ENCODE measurements at regions not wholly inside any gene's neighbourhood (a gene's known extent, or its start where the extent isn't known, plus 50 kb on each side); places are given as distances from the start of the nearest gene placed in this dataset.

DNA sequence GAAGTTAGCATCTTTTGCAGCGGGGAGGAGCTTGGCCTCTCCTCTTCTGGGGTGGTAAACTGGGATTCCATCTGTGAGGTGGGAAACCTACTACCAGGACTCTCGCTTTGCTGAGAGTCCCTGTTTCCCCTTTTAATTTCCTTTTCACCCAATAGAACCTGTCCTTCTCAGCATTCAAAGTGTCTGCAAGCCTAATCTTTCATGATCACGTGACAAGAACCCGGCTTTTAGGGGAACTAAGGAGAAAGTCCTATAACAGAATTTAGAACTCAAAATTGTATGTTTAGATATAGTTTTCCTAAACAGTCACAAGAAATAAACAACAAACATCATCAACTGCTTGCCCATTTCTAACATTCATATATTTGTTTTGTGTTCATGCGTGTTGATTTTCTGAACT, 103.6 kb upstream of the CDH19 start:
- DNase-seq (ENCODE audit: low spot score) (no peak), ATAC-seq (ENCODE audit: low FRiP score) (no peak)
- TF ChIP-seq, protein P1, sequence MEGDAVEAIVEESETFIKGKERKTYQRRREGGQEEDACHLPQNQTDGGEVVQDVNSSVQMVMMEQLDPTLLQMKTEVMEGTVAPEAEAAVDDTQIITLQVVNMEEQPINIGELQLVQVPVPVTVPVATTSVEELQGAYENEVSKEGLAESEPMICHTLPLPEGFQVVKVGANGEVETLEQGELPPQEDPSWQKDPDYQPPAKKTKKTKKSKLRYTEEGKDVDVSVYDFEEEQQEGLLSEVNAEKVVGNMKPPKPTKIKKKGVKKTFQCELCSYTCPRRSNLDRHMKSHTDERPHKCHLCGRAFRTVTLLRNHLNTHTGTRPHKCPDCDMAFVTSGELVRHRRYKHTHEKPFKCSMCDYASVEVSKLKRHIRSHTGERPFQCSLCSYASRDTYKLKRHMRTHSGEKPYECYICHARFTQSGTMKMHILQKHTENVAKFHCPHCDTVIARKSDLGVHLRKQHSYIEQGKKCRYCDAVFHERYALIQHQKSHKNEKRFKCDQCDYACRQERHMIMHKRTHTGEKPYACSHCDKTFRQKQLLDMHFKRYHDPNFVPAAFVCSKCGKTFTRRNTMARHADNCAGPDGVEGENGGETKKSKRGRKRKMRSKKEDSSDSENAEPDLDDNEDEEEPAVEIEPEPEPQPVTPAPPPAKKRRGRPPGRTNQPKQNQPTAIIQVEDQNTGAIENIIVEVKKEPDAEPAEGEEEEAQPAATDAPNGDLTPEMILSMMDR (IDR thresholded peaks at IDR 0.05): no peak

DNA sequence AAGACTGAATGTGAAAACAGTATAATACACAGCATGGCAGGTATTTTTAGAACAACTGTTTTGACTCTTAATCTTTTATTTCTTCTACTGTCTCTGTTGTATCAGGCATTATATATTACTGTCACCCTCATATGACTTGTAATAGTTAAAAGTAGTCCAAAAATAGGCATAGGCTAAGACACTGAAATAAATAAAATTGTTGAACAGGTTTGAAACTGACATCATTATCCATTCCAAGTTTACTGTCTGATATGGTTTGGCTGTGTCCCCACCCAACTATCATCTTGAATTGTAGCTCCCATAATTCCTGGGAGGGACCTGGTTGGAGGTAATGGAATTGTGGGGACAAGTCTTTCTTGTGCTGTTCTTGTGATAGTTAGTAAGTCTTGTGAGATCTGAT, 91.4 kb upstream of the CDH19 start:
- TF ChIP-seq, protein P1 (IDR thresholded peaks at IDR 0.05): no peak
- ATAC-seq (ENCODE audit: low FRiP score): no peak
- no peak for DNase-seq (ENCODE audit: low spot score)

DNA sequence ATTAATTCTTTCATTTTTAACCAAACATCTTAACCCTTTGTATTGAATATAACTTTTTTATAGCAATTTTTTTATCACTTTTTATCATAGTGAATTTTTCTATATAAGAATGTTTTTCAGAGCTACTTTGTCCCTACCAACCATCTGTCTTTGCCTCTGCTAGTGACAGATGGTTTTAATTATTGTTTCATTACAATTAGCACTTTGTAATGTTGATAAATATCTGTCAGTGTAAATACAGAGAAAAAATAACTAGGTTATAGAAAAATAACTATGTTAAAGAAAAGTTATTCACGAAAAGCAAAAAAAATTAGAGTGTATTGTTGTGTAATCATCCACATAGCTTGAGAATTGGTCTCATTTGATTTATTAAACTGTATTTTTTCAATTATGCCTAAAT, 91.0 kb upstream of the CDH19 start:
- ATAC-seq (ENCODE audit: low FRiP score): no peak
- TF ChIP-seq, protein P1 (IDR thresholded peaks at IDR 0.05): no peak
- DNase-seq (ENCODE audit: low spot score): no peak

DNA sequence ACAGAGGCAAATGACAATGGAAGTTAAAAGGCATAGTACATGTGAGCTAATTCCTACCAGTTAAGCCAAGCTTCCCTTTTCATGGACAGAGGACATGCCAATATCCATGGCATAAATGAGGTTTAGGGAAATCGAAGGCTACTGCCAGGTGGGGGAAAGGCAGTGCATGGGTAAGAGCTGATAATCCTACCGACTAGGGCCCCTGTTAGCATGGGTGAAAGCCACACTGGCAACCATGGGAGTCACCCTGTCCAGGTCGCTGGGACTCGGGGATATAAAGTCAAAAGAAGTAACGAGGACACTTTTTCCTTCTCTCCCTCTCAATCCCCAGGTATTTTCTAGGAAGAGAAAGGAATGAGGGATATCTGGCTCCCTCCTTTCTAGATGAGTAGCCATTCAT, 83.7 kb upstream of the CDH19 start:
- DNase-seq (ENCODE audit: low spot score) (no peak), ATAC-seq (ENCODE audit: low FRiP score) (no peak)
- TF ChIP-seq, protein P1 (IDR thresholded peaks at IDR 0.05): no peak

DNA sequence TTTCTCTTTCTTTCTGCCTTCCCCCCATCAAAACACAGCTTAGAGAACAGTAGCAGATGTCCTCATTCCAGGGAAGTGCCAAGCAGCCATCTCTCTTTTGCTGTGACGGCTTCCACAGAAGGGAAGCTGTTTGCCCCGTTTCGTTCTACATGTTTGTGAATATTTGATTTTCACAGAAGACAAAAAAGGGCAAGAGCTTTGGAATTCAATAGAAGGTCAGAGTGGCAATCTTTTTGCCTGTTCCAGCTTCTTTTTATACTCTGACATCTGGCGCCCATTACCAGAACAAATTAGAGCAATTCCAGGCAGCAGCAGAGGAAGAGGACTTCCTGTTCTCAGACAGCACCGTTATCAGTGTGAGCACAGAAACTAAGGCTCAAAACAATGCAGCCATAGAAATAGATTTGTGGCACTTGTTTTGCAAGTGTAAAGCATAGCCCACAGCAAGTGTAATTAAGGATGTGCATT, 79.0 kb upstream of the CDH19 start:
- no peak for ATAC-seq (ENCODE audit: low FRiP score)
- DNase-seq (ENCODE audit: low spot score): no peak
- TF ChIP-seq, protein P1 (IDR thresholded peaks at IDR 0.05): no peak

DNA sequence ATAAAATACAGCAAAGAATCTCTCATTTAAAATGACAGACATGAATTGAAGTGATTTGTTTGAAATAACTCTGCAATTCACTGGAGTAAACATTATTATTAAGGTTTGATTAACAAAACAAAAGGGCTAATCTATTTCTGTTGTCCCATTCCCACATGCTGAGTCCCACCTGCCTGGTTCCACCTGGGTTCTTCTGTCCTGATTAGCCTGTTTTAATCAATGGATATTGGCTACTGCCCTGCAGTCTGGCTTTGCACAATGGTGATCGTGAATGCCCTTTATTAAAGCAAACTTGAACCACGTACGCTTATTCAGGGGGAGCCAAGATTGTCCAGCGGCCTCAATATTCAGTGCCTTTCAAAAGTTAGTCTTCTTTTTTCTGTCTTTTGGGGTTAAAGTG, 72.8 kb upstream of the CDH19 start:
- DNase-seq (ENCODE audit: low spot score) (no peak), ATAC-seq (ENCODE audit: low FRiP score) (no peak)
- TF ChIP-seq, protein P1 (IDR thresholded peaks at IDR 0.05): no peak

DNA sequence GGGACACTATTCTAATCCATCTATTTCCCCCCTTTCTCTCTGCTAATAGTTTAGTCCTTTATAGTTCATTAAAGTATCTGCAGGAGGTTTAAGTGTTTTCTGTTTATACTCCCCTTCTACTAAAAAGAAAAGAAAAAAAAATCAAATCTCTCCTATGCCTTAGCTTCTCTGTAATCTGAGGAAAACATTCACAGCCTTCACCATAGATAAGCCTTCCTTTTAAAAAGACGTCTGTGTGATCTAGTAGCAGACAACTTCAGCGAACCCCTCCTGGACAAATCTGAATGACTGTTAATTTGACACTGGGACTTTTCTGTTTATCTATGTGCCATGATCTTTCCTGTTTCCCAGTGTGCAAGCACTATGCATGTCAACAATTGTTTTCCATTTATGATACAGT, 70.4 kb upstream of the CDH19 start:
- ATAC-seq (ENCODE audit: low FRiP score): no peak
- TF ChIP-seq, protein P1 (IDR thresholded peaks at IDR 0.05): no peak
- no peak for DNase-seq (ENCODE audit: low spot score)
